GM12892 (cell line): ENCODE measurements at regions not wholly inside any gene's neighbourhood (a gene's known extent, or its start where the extent isn't known, plus 50 kb on each side); places are given as distances from the start of the nearest gene placed in this dataset.

Experiments
- DNase-seq: peaks from one replicate; pipeline ENCODE4 v3.0.0; 2011; ENCODE audit not compliant: insufficient read length
- FAIRE-seq: peaks from 2 replicates; lab custom pipeline; 2011; peaks lifted over from hg19 to GRCh38; lab: Jason Lieb, UNC
- POLR2A ChIP-seq: IDR thresholded peaks from 2 replicates; pipeline ENCODE4 v1.6.1; 2011; ENCODE audit warnings: low read depth, low read length, control low read depth
- POLR2AphosphoS5 ChIP-seq: IDR thresholded peaks from 2 replicates; pipeline ENCODE4 v1.6.1; 2011; ENCODE audit warnings: low read depth, low read length, control low read depth
- TAF1 ChIP-seq: IDR thresholded peaks from 2 replicates; pipeline ENCODE4 v1.6.1; 2011; ENCODE audit warnings: low read depth, mild to moderate bottlenecking, control low read depth, low read length, borderline replicate concordance

DNA sequence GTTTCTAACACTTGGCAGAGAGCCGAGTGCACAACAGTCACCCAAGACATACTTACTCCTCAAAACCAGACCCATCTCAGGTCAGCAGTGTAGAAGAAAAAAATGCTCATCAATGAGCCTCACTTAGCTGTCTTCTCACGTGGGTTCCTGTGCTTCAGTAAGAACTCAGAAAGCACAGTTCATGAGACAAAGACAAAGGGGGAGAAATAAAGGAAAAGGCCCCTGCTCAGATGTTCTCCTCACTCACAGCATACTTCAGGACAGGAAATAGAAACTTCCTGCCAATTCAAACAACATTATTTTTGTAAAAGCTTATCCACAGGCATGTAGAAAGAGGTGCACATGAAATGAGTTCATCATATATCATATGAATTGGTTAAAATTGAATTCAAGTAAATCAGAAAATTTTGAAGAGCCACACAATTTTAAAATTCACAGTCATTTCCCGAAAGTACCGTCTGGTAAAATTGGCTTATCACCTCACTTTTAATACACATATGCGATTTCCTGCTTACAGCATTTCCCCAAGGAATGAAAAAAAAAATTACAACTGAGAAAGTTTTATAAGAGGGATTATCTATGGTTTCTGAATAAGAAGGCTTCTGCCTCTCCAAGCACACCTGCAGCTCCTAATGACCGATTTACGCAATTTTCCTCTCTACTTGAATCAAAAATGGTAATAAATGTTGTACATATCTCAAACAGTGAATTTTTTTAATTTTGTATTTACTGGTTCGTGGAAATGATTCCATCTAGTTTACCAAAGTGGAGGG is 328.3 kb downstream of the TMEM167A start:
- DNase-seq (no peak), FAIRE-seq (no peak)
- TF ChIP-seq POLR2A, result no peak
- no peak for TF ChIP-seq TAF1
- TF ChIP-seq POLR2AphosphoS5, result no peak

- no peak for DNase-seq
- no peak for FAIRE-seq
- TF ChIP-seq POLR2A (no peak), TAF1 (no peak), POLR2AphosphoS5 (no peak)
Measured at GRCh38 chr5:82747986-82748385, 329.2 kb downstream of the TMEM167A start.

GRCh38 chr5:82745016-82745415 is 332.2 kb downstream of the TMEM167A start:
- TF ChIP-seq TAF1, result no peak
- TF ChIP-seq POLR2AphosphoS5, result no peak
- TF ChIP-seq POLR2A, result no peak
- DNase-seq (no peak), FAIRE-seq (no peak)

GRCh38 chr5:82738681-82739269 is 338.4 kb downstream of the TMEM167A start:
- DNase-seq, result no peak
- TF ChIP-seq TAF1 (no peak), POLR2AphosphoS5 (no peak), POLR2A (no peak)
- no peak for FAIRE-seq

DNA sequence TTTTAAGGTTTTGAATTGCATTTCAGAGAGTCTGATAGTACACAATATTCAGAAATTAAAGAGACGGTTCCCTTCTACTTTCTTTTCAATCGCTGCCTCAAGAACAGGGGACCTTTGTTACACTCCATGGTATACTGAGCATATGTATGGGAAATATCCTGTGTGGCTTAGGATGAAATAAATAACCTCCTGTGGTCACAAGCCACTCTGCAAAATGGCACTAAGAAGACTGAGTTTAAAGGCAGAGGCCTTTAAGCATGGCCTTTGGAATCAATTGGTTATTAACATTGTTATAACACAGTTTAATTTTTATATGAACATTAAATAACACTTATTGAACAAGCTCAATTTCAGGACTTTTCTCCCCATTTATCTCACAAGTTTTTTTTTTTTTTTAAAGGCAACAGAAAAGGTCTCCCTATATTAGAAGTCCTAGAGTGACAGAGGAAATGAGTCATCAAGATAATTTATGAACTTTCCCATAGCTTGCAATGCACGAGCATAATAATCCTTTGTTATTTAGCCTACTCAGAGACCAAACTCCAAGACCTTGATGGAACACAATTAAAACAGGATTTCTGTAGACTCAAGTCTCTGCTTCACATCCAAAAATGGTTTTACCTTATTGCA is 341.9 kb downstream of the TMEM167A start:
- DNase-seq (no peak), FAIRE-seq (no peak)
- no peak for TF ChIP-seq POLR2AphosphoS5
- TF ChIP-seq POLR2A, result no peak
- TF ChIP-seq TAF1, result no peak

DNA sequence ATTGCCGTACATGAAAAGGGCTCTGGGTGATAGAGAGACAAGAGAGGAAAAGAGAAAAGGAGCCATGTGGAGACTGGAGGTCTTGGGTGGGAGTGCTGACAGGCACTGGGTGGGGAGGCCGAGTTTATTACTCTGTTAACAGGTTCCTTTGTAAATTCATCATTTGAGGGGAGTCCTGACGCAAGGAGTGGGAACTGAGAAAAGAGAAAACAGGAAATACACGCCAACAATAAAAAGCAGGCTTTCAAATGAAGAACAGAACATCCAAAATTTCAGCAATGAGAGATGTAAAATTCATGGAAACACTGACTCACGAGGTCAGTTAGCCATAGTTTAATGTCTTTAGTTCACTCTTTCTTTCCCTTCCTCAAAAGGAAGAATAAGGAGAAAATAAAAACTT is 342.8 kb downstream of the TMEM167A start:
- no peak for DNase-seq
- TF ChIP-seq POLR2AphosphoS5 (no peak), POLR2A (no peak), TAF1 (no peak)
- no peak for FAIRE-seq

DNA sequence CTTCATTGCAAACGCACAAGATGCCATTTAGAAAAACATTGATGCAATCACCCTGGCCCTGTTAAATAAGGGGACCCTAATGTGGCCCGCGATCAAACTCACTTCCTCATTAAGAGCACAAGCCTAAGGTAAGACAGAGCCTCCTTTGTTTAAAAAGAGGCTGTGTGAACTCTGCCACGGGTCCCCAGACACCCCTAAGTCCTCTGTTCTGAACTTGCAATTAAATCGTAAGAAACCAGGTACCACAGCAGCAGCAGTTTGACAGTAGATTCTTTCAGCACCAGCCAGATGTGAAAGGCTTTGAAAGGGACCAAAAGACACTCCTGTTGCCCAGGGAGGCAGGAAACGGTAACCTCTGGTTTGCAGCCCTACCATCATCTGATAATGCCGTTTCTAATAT is 346.3 kb downstream of the TMEM167A start:
- FAIRE-seq, result no peak

GRCh38 chr5:82728926-82729702 is 348.1 kb downstream of the TMEM167A start:
- TF ChIP-seq POLR2AphosphoS5, result no peak
- TF ChIP-seq POLR2A, result no peak
- TF ChIP-seq TAF1, result no peak
- DNase-seq, result no peak
- FAIRE-seq, result no peak

More for the DNA sequence above, 346.3 kb downstream of the TMEM167A start:
- DNase-seq, result no peak
- TF ChIP-seq POLR2A (no peak), POLR2AphosphoS5 (no peak), TAF1 (no peak)

- TF ChIP-seq TAF1 (no peak), POLR2AphosphoS5 (no peak), POLR2A (no peak)
- no peak for DNase-seq
- no peak for FAIRE-seq
Measured at GRCh38 chr5:82723168-82723567, 354.0 kb downstream of the TMEM167A start.

DNA sequence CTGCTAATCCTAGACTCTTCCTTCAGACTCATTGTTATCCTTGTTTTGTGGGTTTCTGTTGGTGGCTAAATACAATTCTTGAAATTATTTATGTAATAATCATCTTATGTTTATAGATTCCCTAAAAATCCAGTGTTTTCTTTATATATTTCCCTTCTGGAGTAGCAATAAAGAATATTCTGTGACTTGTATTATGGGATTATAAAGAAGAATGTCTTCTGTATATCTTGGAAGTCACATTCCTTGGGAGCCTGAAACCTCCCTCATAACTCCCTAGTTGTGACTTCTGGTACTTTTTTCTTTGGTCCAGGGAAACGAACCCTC is 356.1 kb downstream of the TMEM167A start:
- DNase-seq (no peak), FAIRE-seq (no peak)
- no peak for TF ChIP-seq TAF1
